BE2C (cell line): ENCODE measurements at regions not wholly inside any gene's neighbourhood (a gene's known extent, or its start where the extent isn't known, plus 50 kb on each side); places are given as distances from the start of the nearest gene placed in this dataset.

Experiments used
- DNase-seq: peaks from one replicate; pipeline ENCODE4 v3.0.0-alpha.2; 2020
- H3K27me3 ChIP-seq: fragments of 250-450 bp; sonication (Bioruptor Pico); 2 replicates; pipeline ENCODE4 v1.5.1; 2020; ENCODE audit warnings: mild to moderate bottlenecking
- H3K36me3 ChIP-seq: fragments of 250-450 bp; sonication (Bioruptor Pico); 2 replicates; pipeline ENCODE4 v1.5.1; 2020; ENCODE audit warnings: mild to moderate bottlenecking
- H3K4me1 ChIP-seq: fragments of 250-450 bp; sonication (Bioruptor Pico); 2 replicates; pipeline ENCODE4 v1.5.1; 2020
- H3K4me3 ChIP-seq: 2 replicates; pipeline ENCODE4 v1.5.1; 2011; ENCODE audit warnings: low read depth, low read length
- H3K9me3 ChIP-seq: fragments of 250-450 bp; sonication (Bioruptor Pico); 2 replicates; pipeline ENCODE4 v1.5.1; 2020
- CTCF ChIP-seq: IDR thresholded peaks from 2 replicates; pipeline ENCODE4 v1.5.1; 2012; ENCODE audit warnings: mild to moderate bottlenecking, low read depth, low read length

GRCh38 chr6:87772597-87773530, 70.8 kb upstream of the AKIRIN2 start:
- Histone ChIP-seq H3K27me3 (no peaks in the 10 kb centered on the region), H3K4me3 (no peak overlapping the region), H3K36me3 (no peaks in the 10 kb centered on the region), H3K9me3 (no peaks in the 10 kb centered on the region), H3K4me1 (peaks cover 8% of the 10 kb centered on the region)
- peak; percentile 29 for DNase-seq
- no peak for TF ChIP-seq CTCF

- Histone ChIP-seq H3K4me3 (no peak overlapping the region), H3K4me1 (no peaks in the 10 kb centered on the region), H3K9me3 (no peaks in the 10 kb centered on the region), H3K27me3 (no peaks in the 10 kb centered on the region), H3K36me3 (no peaks in the 10 kb centered on the region)
- no peak for TF ChIP-seq CTCF
- no peak for DNase-seq
These were observed 65.4 kb upstream of the AKIRIN2 start for GRCh38 chr6:87767478-87767877.

GRCh38 chr6:87766211-87766610, 64.2 kb upstream of the AKIRIN2 start:
- DNase-seq = no peak
- Histone ChIP-seq H3K4me3 (no peak overlapping the region), H3K4me1 (no peaks in the 10 kb centered on the region), H3K9me3 (no peaks in the 10 kb centered on the region), H3K27me3 (no peaks in the 10 kb centered on the region), H3K36me3 (no peaks in the 10 kb centered on the region)
- no peak for TF ChIP-seq CTCF

GRCh38 chr6:87763901-87764300, 61.9 kb upstream of the AKIRIN2 start:
- Histone ChIP-seq H3K4me3 (no peak overlapping the region), H3K9me3 (no peaks in the 10 kb centered on the region), H3K36me3 (no peaks in the 10 kb centered on the region), H3K27me3 (no peaks in the 10 kb centered on the region), H3K4me1 (no peaks in the 10 kb centered on the region)
- no peak for TF ChIP-seq CTCF
- DNase-seq = no peak

GRCh38 chr6:87763276-87763675, 61.2 kb upstream of the AKIRIN2 start:
- no peak for TF ChIP-seq CTCF
- DNase-seq = no peak
- Histone ChIP-seq H3K9me3 (no peaks in the 10 kb centered on the region), H3K36me3 (no peaks in the 10 kb centered on the region), H3K4me1 (no peaks in the 10 kb centered on the region), H3K4me3 (no peak overlapping the region), H3K27me3 (no peaks in the 10 kb centered on the region)

GRCh38 chr6:87762116-87762515, 60.1 kb upstream of the AKIRIN2 start:
- no peak for TF ChIP-seq CTCF
- Histone ChIP-seq H3K4me3 (no peak overlapping the region), H3K4me1 (no peaks in the 10 kb centered on the region), H3K36me3 (no peaks in the 10 kb centered on the region), H3K27me3 (no peaks in the 10 kb centered on the region), H3K9me3 (no peaks in the 10 kb centered on the region)
- DNase-seq = no peak
